ENCODE measurements at regions not wholly inside any gene's neighbourhood (a gene's known extent, or its start where the extent isn't known, plus 50 kb on each side); places are given as distances from the start of the nearest gene placed in this dataset.

DNA sequence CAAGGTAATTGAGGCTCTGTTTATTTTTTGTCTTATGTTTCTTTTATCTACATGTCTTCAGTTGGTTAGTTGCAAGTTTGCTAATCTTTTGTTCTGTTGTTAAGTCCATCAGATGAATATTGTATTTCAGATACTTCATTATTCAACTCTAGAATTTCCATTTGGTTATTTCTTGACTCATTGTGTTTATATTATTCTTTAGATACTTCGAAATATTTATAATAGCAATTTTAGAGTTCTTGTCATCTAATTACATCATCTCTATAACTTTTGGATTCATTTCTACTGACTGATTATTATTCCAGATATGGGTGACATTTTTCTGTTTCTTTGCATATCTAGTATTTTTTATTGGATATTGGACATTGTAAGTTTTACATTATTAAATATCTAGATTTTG, 405.6 kb downstream of the PLPP3 start:
- Histone ChIP-seq H3K27me3 (ENCODE audit: control insufficient read depth, insufficient read depth, low read length) (no peaks in the 10 kb centered on the region), H3K9me3 (ENCODE audit: control insufficient read depth, insufficient read depth, low read length) (no peaks in the 10 kb centered on the region), H3K9ac (ENCODE audit: low read depth, low read length) (no peak overlapping the region), H3K27ac (ENCODE audit: low read depth, low read length) (no peak overlapping the region), H3K4me3 (ENCODE audit: low read depth, low read length) (no peak overlapping the region), H3K36me3 (ENCODE audit: control insufficient read depth, insufficient read depth, low read length) (no peaks in the 10 kb centered on the region), H3K4me1 (ENCODE audit: control insufficient read depth, insufficient read depth, low read length) (no peaks in the 10 kb centered on the region; the same call in 1 of the 2 replicates)

- Histone ChIP-seq H3K9me3 (ENCODE audit: control insufficient read depth, insufficient read depth, low read length) (no peaks in the 10 kb centered on the region), H3K4me1 (ENCODE audit: control insufficient read depth, insufficient read depth, low read length) (peaks cover 13% of the 10 kb centered on the region), H3K27me3 (ENCODE audit: control insufficient read depth, insufficient read depth, low read length) (no peaks in the 10 kb centered on the region), H3K9ac (ENCODE audit: low read depth, low read length) (no peak overlapping the region), H3K27ac (ENCODE audit: low read depth, low read length) (no peak overlapping the region), H3K4me3 (ENCODE audit: low read depth, low read length) (no peak overlapping the region), H3K36me3 (ENCODE audit: control insufficient read depth, insufficient read depth, low read length) (no peaks in the 10 kb centered on the region)
Observed at GRCh38 chr1:56171670-56172069, 407.7 kb downstream of the PLPP3 start.

- H3K36me3 ChIP-seq (ENCODE audit: control insufficient read depth, insufficient read depth, low read length): no peaks in the 10 kb centered on the region
- no peaks in the 10 kb centered on the region for H3K9me3 ChIP-seq (ENCODE audit: control insufficient read depth, insufficient read depth, low read length)
- H3K27ac ChIP-seq (ENCODE audit: low read depth, low read length): no peak overlapping the region
- H3K27me3 ChIP-seq (ENCODE audit: control insufficient read depth, insufficient read depth, low read length): no peaks in the 10 kb centered on the region
- H3K9ac ChIP-seq (ENCODE audit: low read depth, low read length): no peak overlapping the region
- H3K4me1 ChIP-seq (ENCODE audit: control insufficient read depth, insufficient read depth, low read length): peaks cover 13% of the 10 kb centered on the region
- H3K4me3 ChIP-seq (ENCODE audit: low read depth, low read length): no peak overlapping the region
Observed at GRCh38 chr1:56170784-56171320, 408.5 kb downstream of the PLPP3 start.

GRCh38 chr1:56169856-56170255, 409.5 kb downstream of the PLPP3 start:
- Histone ChIP-seq H3K27ac (ENCODE audit: low read depth, low read length) (no peak overlapping the region), H3K9ac (ENCODE audit: low read depth, low read length) (no peak overlapping the region), H3K36me3 (ENCODE audit: control insufficient read depth, insufficient read depth, low read length) (no peaks in the 10 kb centered on the region), H3K27me3 (ENCODE audit: control insufficient read depth, insufficient read depth, low read length) (no peaks in the 10 kb centered on the region), H3K9me3 (ENCODE audit: control insufficient read depth, insufficient read depth, low read length) (no peaks in the 10 kb centered on the region), H3K4me3 (ENCODE audit: low read depth, low read length) (no peak overlapping the region), H3K4me1 (ENCODE audit: control insufficient read depth, insufficient read depth, low read length) (peaks cover 13% of the 10 kb centered on the region)

DNA sequence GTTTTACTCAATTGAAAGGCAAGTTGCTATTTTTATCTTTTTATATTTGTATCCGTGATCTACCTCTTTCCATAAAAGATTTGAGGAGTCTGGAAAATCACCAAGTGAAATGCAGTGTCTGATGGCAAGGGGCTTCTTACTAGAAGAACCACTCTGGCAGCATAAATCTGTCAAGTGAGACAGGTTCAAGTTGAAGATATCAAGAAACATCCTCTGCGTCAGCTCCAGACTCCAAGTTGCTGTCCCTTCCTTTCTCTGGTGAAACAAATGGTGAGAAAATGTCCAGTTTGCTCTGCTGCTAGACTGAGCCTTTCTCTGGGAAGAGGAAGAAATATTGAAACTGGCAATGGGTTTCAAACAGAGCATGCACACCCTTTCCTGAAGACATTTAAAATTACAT, 411.2 kb downstream of the PLPP3 start:
- H3K4me3 ChIP-seq (ENCODE audit: low read depth, low read length): no peak overlapping the region
- no peaks in the 10 kb centered on the region for H3K36me3 ChIP-seq (ENCODE audit: control insufficient read depth, insufficient read depth, low read length)
- H3K9ac ChIP-seq (ENCODE audit: low read depth, low read length): no peak overlapping the region

GRCh38 chr1:56167596-56167995, 411.8 kb downstream of the PLPP3 start:
- Histone ChIP-seq H3K27ac (ENCODE audit: low read depth, low read length) (no peak overlapping the region), H3K4me3 (ENCODE audit: low read depth, low read length) (no peak overlapping the region), H3K4me1 (ENCODE audit: control insufficient read depth, insufficient read depth, low read length) (peaks cover 13% of the 10 kb centered on the region)

More for the DNA sequence above, 411.2 kb downstream of the PLPP3 start:
- Histone ChIP-seq H3K4me1 (ENCODE audit: control insufficient read depth, insufficient read depth, low read length) (peaks cover 13% of the 10 kb centered on the region), H3K9me3 (ENCODE audit: control insufficient read depth, insufficient read depth, low read length) (no peaks in the 10 kb centered on the region), H3K27me3 (ENCODE audit: control insufficient read depth, insufficient read depth, low read length) (no peaks in the 10 kb centered on the region), H3K27ac (ENCODE audit: low read depth, low read length) (no peak overlapping the region)

DNA sequence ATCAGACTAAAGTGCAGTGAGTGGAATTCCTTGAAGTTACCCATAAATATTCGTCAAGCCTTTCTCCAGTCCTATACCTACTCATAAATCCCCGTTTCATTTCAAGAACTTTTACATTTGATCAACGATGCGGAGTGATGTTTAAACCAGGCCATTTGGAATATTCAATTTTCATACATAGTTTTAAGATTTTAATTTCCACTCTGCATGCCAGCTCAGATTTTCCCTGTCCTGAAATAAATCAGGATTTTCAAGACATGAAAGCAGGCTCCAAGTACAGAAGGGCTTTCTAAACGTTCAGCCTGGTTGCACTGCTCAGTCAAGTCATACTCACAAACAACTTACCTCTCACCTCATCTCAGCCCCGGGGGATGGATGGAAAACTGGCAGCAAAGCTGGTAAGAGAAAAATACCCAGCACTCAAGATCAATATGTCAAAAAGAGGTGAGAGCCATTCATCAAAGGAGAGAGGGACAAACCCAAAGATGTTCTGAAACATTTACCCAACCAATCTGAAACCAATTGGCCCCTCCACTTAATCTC, 418.5 kb downstream of the PLPP3 start:
- no peak overlapping the region for H3K27ac ChIP-seq (ENCODE audit: low read depth, low read length)
- H3K4me3 ChIP-seq (ENCODE audit: low read depth, low read length): no peak overlapping the region
- no peaks in the 10 kb centered on the region for H3K9me3 ChIP-seq (ENCODE audit: control insufficient read depth, insufficient read depth, low read length)
- no peaks in the 10 kb centered on the region for H3K27me3 ChIP-seq (ENCODE audit: control insufficient read depth, insufficient read depth, low read length)
- no peaks in the 10 kb centered on the region for H3K36me3 ChIP-seq (ENCODE audit: control insufficient read depth, insufficient read depth, low read length)
- no peak overlapping the region for H3K9ac ChIP-seq (ENCODE audit: low read depth, low read length)
- no peaks in the 10 kb centered on the region for H3K4me1 ChIP-seq (ENCODE audit: control insufficient read depth, insufficient read depth, low read length)

More at GRCh38 chr1:56167596-56167995, 411.8 kb downstream of the PLPP3 start:
- H3K9ac ChIP-seq (ENCODE audit: low read depth, low read length): no peak overlapping the region
- no peaks in the 10 kb centered on the region for H3K36me3 ChIP-seq (ENCODE audit: control insufficient read depth, insufficient read depth, low read length)
- H3K9me3 ChIP-seq (ENCODE audit: control insufficient read depth, insufficient read depth, low read length): no peaks in the 10 kb centered on the region
- H3K27me3 ChIP-seq (ENCODE audit: control insufficient read depth, insufficient read depth, low read length): no peaks in the 10 kb centered on the region

- Histone ChIP-seq H3K36me3 (ENCODE audit: control insufficient read depth, insufficient read depth, low read length) (no peaks in the 10 kb centered on the region), H3K9me3 (ENCODE audit: control insufficient read depth, insufficient read depth, low read length) (no peaks in the 10 kb centered on the region), H3K27me3 (ENCODE audit: control insufficient read depth, insufficient read depth, low read length) (no peaks in the 10 kb centered on the region), H3K4me1 (ENCODE audit: control insufficient read depth, insufficient read depth, low read length) (no peaks in the 10 kb centered on the region), H3K4me3 (ENCODE audit: low read depth, low read length) (no peak overlapping the region), H3K27ac (ENCODE audit: low read depth, low read length) (no peak overlapping the region), H3K9ac (ENCODE audit: low read depth, low read length) (no peak overlapping the region)
Observed at GRCh38 chr1:56156971-56157876, 422.1 kb downstream of the PLPP3 start.

GRCh38 chr1:56153276-56153675, 426.1 kb downstream of the PLPP3 start:
- no peaks in the 10 kb centered on the region for H3K9me3 ChIP-seq (ENCODE audit: control insufficient read depth, insufficient read depth, low read length)
- no peaks in the 10 kb centered on the region for H3K36me3 ChIP-seq (ENCODE audit: control insufficient read depth, insufficient read depth, low read length)
- H3K27me3 ChIP-seq (ENCODE audit: control insufficient read depth, insufficient read depth, low read length): no peaks in the 10 kb centered on the region
- H3K4me1 ChIP-seq (ENCODE audit: control insufficient read depth, insufficient read depth, low read length): no peaks in the 10 kb centered on the region
- no peak overlapping the region for H3K9ac ChIP-seq (ENCODE audit: low read depth, low read length)
- H3K27ac ChIP-seq (ENCODE audit: low read depth, low read length): no peak overlapping the region
- H3K4me3 ChIP-seq (ENCODE audit: low read depth, low read length): no peak overlapping the region

GRCh38 chr1:56152635-56153034, 426.7 kb downstream of the PLPP3 start:
- Histone ChIP-seq H3K4me1 (ENCODE audit: control insufficient read depth, insufficient read depth, low read length) (no peaks in the 10 kb centered on the region), H3K4me3 (ENCODE audit: low read depth, low read length) (no peak overlapping the region), H3K27ac (ENCODE audit: low read depth, low read length) (no peak overlapping the region)

GRCh38 chr1:56151402-56151801, 428.0 kb downstream of the PLPP3 start:
- Histone ChIP-seq H3K4me1 (ENCODE audit: control insufficient read depth, insufficient read depth, low read length) (no peaks in the 10 kb centered on the region), H3K36me3 (ENCODE audit: control insufficient read depth, insufficient read depth, low read length) (no peaks in the 10 kb centered on the region), H3K9me3 (ENCODE audit: control insufficient read depth, insufficient read depth, low read length) (no peaks in the 10 kb centered on the region), H3K27me3 (ENCODE audit: control insufficient read depth, insufficient read depth, low read length) (no peaks in the 10 kb centered on the region), H3K4me3 (ENCODE audit: low read depth, low read length) (no peak overlapping the region), H3K9ac (ENCODE audit: low read depth, low read length) (no peak overlapping the region), H3K27ac (ENCODE audit: low read depth, low read length) (no peak overlapping the region)

More at GRCh38 chr1:56152635-56153034, 426.7 kb downstream of the PLPP3 start:
- H3K9me3 ChIP-seq (ENCODE audit: control insufficient read depth, insufficient read depth, low read length): no peaks in the 10 kb centered on the region
- H3K27me3 ChIP-seq (ENCODE audit: control insufficient read depth, insufficient read depth, low read length): no peaks in the 10 kb centered on the region
- no peak overlapping the region for H3K9ac ChIP-seq (ENCODE audit: low read depth, low read length)
- H3K36me3 ChIP-seq (ENCODE audit: control insufficient read depth, insufficient read depth, low read length): no peaks in the 10 kb centered on the region

Measured in HUES48 (cell line).